ENCODE measurements at regions not wholly inside any gene's neighbourhood (a gene's known extent, or its start where the extent isn't known, plus 50 kb on each side); places are given as distances from the start of the nearest gene placed in this dataset.

GRCh38 chr13:69204620-69205019 is 903.0 kb upstream of the ATXN8OS start:
- H3K27ac Mint-ChIP-seq, result no peak overlapping the region
- no peak overlapping the region for H3K4me3 Mint-ChIP-seq
- CTCF ChIA-PET, result no interaction called here
- H3K36me3 Mint-ChIP-seq (ENCODE audit: low read depth), result no peaks in the 10 kb centered on the region
- no peaks in the 10 kb centered on the region for H3K4me1 Mint-ChIP-seq (ENCODE audit: low read depth)
- POLR2A ChIA-PET, result no interaction called here
- DNase-seq (no peak), ATAC-seq (no peak)
- H3K27me3 Mint-ChIP-seq (ENCODE audit: low read depth), result no peaks in the 10 kb centered on the region
- peaks cover 14% of the 10 kb centered on the region for H3K9me3 Mint-ChIP-seq (ENCODE audit: insufficient read depth)

GRCh38 chr13:69202996-69203395 is 904.6 kb upstream of the ATXN8OS start:
- H3K4me1 Mint-ChIP-seq (ENCODE audit: low read depth), result no peaks in the 10 kb centered on the region
- no peaks in the 10 kb centered on the region for H3K27me3 Mint-ChIP-seq (ENCODE audit: low read depth)
- H3K4me3 Mint-ChIP-seq, result no peak overlapping the region
- DNase-seq, result no peak
- no peak overlapping the region for H3K27ac Mint-ChIP-seq
- H3K36me3 Mint-ChIP-seq (ENCODE audit: low read depth), result no peaks in the 10 kb centered on the region
- no peak for ATAC-seq
- peaks cover 20% of the 10 kb centered on the region for H3K9me3 Mint-ChIP-seq (ENCODE audit: insufficient read depth)
- ChIA-PET CTCF (no interaction called here), POLR2A (no interaction called here)

GRCh38 chr13:69199664-69200063 is 908.0 kb upstream of the ATXN8OS start:
- H3K4me3 Mint-ChIP-seq, result no peak overlapping the region
- DNase-seq, result no peak
- H3K36me3 Mint-ChIP-seq (ENCODE audit: low read depth), result no peaks in the 10 kb centered on the region
- H3K9me3 Mint-ChIP-seq (ENCODE audit: insufficient read depth), result peaks cover 32% of the 10 kb centered on the region
- H3K27ac Mint-ChIP-seq, result no peak overlapping the region
- POLR2A ChIA-PET, result no interaction called here
- H3K27me3 Mint-ChIP-seq (ENCODE audit: low read depth), result no peaks in the 10 kb centered on the region
- CTCF ChIA-PET, result no interaction called here
- ATAC-seq, result no peak
- H3K4me1 Mint-ChIP-seq (ENCODE audit: low read depth), result no peaks in the 10 kb centered on the region

- no peaks in the 10 kb centered on the region for H3K36me3 Mint-ChIP-seq (ENCODE audit: low read depth)
- ATAC-seq, result no peak
- H3K27me3 Mint-ChIP-seq (ENCODE audit: low read depth), result no peaks in the 10 kb centered on the region
- no peak overlapping the region for H3K4me3 Mint-ChIP-seq
- POLR2A ChIA-PET, result no interaction called here
- no peak for DNase-seq
- CTCF ChIA-PET, result no interaction called here
- peaks cover 32% of the 10 kb centered on the region for H3K9me3 Mint-ChIP-seq (ENCODE audit: insufficient read depth)
- no peaks in the 10 kb centered on the region for H3K4me1 Mint-ChIP-seq (ENCODE audit: low read depth)
- no peak overlapping the region for H3K27ac Mint-ChIP-seq
Observed at GRCh38 chr13:69198706-69199105, 908.9 kb upstream of the ATXN8OS start.

GRCh38 chr13:69194130-69194529 is 913.5 kb upstream of the ATXN8OS start:
- no peak overlapping the region for H3K27ac Mint-ChIP-seq
- ChIA-PET POLR2A (no interaction called here), CTCF (no interaction called here)
- peaks cover 28% of the 10 kb centered on the region for H3K9me3 Mint-ChIP-seq (ENCODE audit: insufficient read depth)
- H3K27me3 Mint-ChIP-seq (ENCODE audit: low read depth), result no peaks in the 10 kb centered on the region
- no peaks in the 10 kb centered on the region for H3K4me1 Mint-ChIP-seq (ENCODE audit: low read depth)
- no peak for ATAC-seq
- no peak for DNase-seq
- no peak overlapping the region for H3K4me3 Mint-ChIP-seq
- H3K36me3 Mint-ChIP-seq (ENCODE audit: low read depth), result no peaks in the 10 kb centered on the region

GRCh38 chr13:69180034-69180433 is 927.6 kb upstream of the ATXN8OS start:
- no peaks in the 10 kb centered on the region for H3K27me3 Mint-ChIP-seq (ENCODE audit: low read depth)
- no peaks in the 10 kb centered on the region for H3K36me3 Mint-ChIP-seq (ENCODE audit: low read depth)
- no peak overlapping the region for H3K4me3 Mint-ChIP-seq
- no peaks in the 10 kb centered on the region for H3K4me1 Mint-ChIP-seq (ENCODE audit: low read depth)
- no peak overlapping the region for H3K27ac Mint-ChIP-seq
- ChIA-PET CTCF (no interaction called here), POLR2A (no interaction called here)
- H3K9me3 Mint-ChIP-seq (ENCODE audit: insufficient read depth), result peaks cover 14% of the 10 kb centered on the region
- no peak for DNase-seq
- ATAC-seq, result no peak

GRCh38 chr13:69178000-69178399 is 929.6 kb upstream of the ATXN8OS start:
- ChIA-PET CTCF (no interaction called here), POLR2A (no interaction called here)
- Mint-ChIP-seq H3K27me3 (ENCODE audit: low read depth) (no peaks in the 10 kb centered on the region), H3K4me3 (no peak overlapping the region), H3K9me3 (ENCODE audit: insufficient read depth) (peaks cover 19% of the 10 kb centered on the region), H3K36me3 (ENCODE audit: low read depth) (no peaks in the 10 kb centered on the region), H3K4me1 (ENCODE audit: low read depth) (no peaks in the 10 kb centered on the region), H3K27ac (no peak overlapping the region)
- DNase-seq (no peak), ATAC-seq (no peak)

- POLR2A ChIA-PET, result no interaction called here
- ATAC-seq (no peak), DNase-seq (no peak)
- H3K27ac Mint-ChIP-seq, result no peak overlapping the region
- H3K4me1 Mint-ChIP-seq (ENCODE audit: low read depth), result no peaks in the 10 kb centered on the region
- H3K36me3 Mint-ChIP-seq (ENCODE audit: low read depth), result no peaks in the 10 kb centered on the region
- no peak overlapping the region for H3K4me3 Mint-ChIP-seq
- H3K27me3 Mint-ChIP-seq (ENCODE audit: low read depth), result no peaks in the 10 kb centered on the region
- peaks cover under 1% of the 10 kb centered on the region for H3K9me3 Mint-ChIP-seq (ENCODE audit: insufficient read depth)
- CTCF ChIA-PET, result no interaction called here
Observed at GRCh38 chr13:69168436-69168835, 939.2 kb upstream of the ATXN8OS start.

- no peaks in the 10 kb centered on the region for H3K27me3 Mint-ChIP-seq (ENCODE audit: low read depth)
- no peaks in the 10 kb centered on the region for H3K36me3 Mint-ChIP-seq (ENCODE audit: low read depth)
- CTCF ChIA-PET, result no interaction called here
- peaks cover 15% of the 10 kb centered on the region for H3K9me3 Mint-ChIP-seq (ENCODE audit: insufficient read depth)
- no peaks in the 10 kb centered on the region for H3K4me1 Mint-ChIP-seq (ENCODE audit: low read depth)
- no peak overlapping the region for H3K4me3 Mint-ChIP-seq
- no peak overlapping the region for H3K27ac Mint-ChIP-seq
- ATAC-seq, result no peak
- DNase-seq, result no peak
- POLR2A ChIA-PET, result no interaction called here
Observed at GRCh38 chr13:69155136-69155535, 952.5 kb upstream of the ATXN8OS start.

GRCh38 chr13:69142101-69142500 is 965.5 kb upstream of the ATXN8OS start:
- ChIA-PET POLR2A (no interaction called here), CTCF (no interaction called here)

GRCh38 chr13:69124996-69125395 is 982.6 kb upstream of the ATXN8OS start:
- H3K9me3 Mint-ChIP-seq (ENCODE audit: insufficient read depth), result peaks cover 42% of the 10 kb centered on the region
- H3K27me3 Mint-ChIP-seq (ENCODE audit: low read depth), result no peaks in the 10 kb centered on the region
- H3K4me1 Mint-ChIP-seq (ENCODE audit: low read depth), result no peaks in the 10 kb centered on the region
- ChIA-PET CTCF (no interaction called here), POLR2A (no interaction called here)
- no peak overlapping the region for H3K27ac Mint-ChIP-seq
- H3K36me3 Mint-ChIP-seq (ENCODE audit: low read depth), result no peaks in the 10 kb centered on the region
- ATAC-seq (no peak), DNase-seq (no peak)
- H3K4me3 Mint-ChIP-seq, result no peak overlapping the region

More at GRCh38 chr13:69142101-69142500, 965.5 kb upstream of the ATXN8OS start:
- Mint-ChIP-seq H3K4me3 (no peak overlapping the region), H3K4me1 (ENCODE audit: low read depth) (no peaks in the 10 kb centered on the region), H3K27ac (no peak overlapping the region), H3K27me3 (ENCODE audit: low read depth) (no peaks in the 10 kb centered on the region), H3K9me3 (ENCODE audit: insufficient read depth) (peaks cover 3% of the 10 kb centered on the region), H3K36me3 (ENCODE audit: low read depth) (no peaks in the 10 kb centered on the region)
- no peak for DNase-seq
- ATAC-seq, result no peak

- ChIA-PET POLR2A (no interaction called here), CTCF (no interaction called here)
- H3K27ac Mint-ChIP-seq, result no peak overlapping the region
- no peak overlapping the region for H3K4me3 Mint-ChIP-seq
- DNase-seq, result no peak
- H3K4me1 Mint-ChIP-seq (ENCODE audit: low read depth), result no peaks in the 10 kb centered on the region
- H3K36me3 Mint-ChIP-seq (ENCODE audit: low read depth), result no peaks in the 10 kb centered on the region
- no peak for ATAC-seq
- no peaks in the 10 kb centered on the region for H3K27me3 Mint-ChIP-seq (ENCODE audit: low read depth)
- peaks cover 24% of the 10 kb centered on the region for H3K9me3 Mint-ChIP-seq (ENCODE audit: insufficient read depth)
Observed at GRCh38 chr13:69109891-69110525, 997.6 kb upstream of the ATXN8OS start.

GRCh38 chr13:69108486-69108885 is 999.1 kb upstream of the ATXN8OS start:
- Mint-ChIP-seq H3K27me3 (ENCODE audit: low read depth) (no peaks in the 10 kb centered on the region), H3K4me3 (no peak overlapping the region), H3K27ac (no peak overlapping the region), H3K36me3 (ENCODE audit: low read depth) (no peaks in the 10 kb centered on the region), H3K4me1 (ENCODE audit: low read depth) (no peaks in the 10 kb centered on the region), H3K9me3 (ENCODE audit: insufficient read depth) (peaks cover 32% of the 10 kb centered on the region)
- CTCF ChIA-PET, result no interaction called here
- POLR2A ChIA-PET, result no interaction called here
- no peak for DNase-seq
- no peak for ATAC-seq
